Skin of body (tissue), 1 donor: ENCODE measurements at regions not wholly inside any gene's neighbourhood (a gene's known extent, or its start where the extent isn't known, plus 50 kb on each side); places are given as distances from the start of the nearest gene placed in this dataset.

Experiments
- DNase-seq: peaks from one replicate; lab custom pipeline; 2025; lab: John Stamatoyannopoulos, UW

GRCh38 chr1:96481409-96481808 is 240.2 kb upstream of the PTBP2 start:
- DNase-seq: no peak

- DNase-seq: no peak
Observed at GRCh38 chr1:96482616-96483015, 239.0 kb upstream of the PTBP2 start.

DNA sequence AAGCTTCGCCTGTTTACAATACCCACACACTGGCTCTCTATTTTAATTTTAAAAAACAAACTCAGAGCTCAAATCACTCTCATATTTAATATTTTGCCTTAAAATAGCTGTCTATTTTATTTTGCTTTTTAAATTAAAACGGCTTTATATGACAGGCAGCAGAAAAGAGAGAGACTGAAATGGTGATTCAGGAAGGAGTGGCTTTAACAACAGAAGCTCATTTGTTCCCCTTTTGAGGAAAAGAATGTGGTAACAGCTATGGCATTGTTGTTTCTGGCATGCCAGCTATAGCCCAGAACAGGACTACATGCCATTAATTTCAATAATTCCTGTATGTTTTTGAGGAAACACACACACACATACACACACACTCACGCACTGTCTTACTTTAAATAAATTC is 234.2 kb upstream of the PTBP2 start:
- no peak for DNase-seq

DNA sequence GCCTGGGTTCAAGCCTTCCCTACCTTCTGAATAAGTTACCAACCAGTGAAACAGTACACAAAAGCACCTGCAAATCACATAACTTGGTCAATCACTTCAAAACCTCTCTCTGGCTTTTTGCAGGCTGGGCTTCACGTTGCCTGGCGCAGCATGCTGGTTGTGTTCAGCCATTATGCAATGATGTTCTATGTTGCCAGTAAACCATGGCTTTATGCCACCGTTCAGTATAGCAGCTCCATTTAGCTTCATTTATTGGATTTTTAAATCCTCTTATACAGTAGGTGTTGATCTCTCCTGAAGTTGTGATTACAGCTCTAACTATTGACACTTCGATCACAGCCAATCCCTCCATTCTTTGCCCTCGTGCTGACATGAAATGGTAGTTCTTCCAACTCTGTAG is 233.6 kb upstream of the PTBP2 start:
- no peak for DNase-seq

DNA sequence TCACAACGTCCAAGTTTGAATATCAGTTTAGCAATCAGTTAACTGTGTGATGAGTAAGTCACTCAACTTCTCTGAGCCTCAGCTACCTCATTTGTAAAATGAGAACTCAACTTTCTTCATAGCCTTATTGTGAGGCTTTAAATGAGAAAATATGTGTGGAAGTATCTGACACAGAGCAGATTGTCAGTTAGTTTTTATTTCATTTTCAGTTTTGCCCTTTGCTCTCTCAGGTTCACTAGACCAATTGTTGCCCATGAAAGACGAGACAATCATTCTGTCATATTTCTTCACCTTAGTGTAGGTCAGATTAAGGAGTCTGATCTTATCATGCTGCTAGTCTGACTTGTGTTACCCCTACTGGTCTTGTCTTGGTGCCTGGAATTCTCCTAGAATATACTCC is 232.8 kb upstream of the PTBP2 start:
- no peak for DNase-seq

GRCh38 chr1:96492236-96492635 is 229.3 kb upstream of the PTBP2 start:
- no peak for DNase-seq

GRCh38 chr1:96498744-96499340 is 222.7 kb upstream of the PTBP2 start:
- DNase-seq: no peak

- DNase-seq: no peak
Observed at GRCh38 chr1:96508233-96508632, 213.4 kb upstream of the PTBP2 start.

DNA sequence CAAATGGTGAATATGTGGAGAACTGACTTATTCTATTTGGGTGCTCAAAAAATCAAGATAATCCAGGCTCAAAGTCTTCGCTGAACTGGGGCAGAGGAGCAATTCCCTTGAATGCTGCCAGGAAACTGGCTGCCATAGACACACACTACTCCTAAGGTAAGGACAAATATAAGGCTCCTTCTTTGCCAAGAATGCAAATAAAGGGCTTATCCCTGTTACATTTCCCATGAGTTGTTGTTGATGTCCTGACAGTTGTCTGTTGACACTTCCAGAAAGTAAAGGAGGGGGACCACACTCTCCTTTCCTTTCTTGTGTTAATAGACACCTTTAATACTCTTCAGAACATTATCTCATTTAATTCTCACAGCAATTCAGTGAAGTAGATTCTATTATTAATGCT is 212.2 kb upstream of the PTBP2 start:
- no peak for DNase-seq

GRCh38 chr1:96509951-96510350 is 211.6 kb upstream of the PTBP2 start:
- no peak for DNase-seq

- DNase-seq: no peak
Observed at GRCh38 chr1:96510391-96510790, 211.2 kb upstream of the PTBP2 start.

DNA sequence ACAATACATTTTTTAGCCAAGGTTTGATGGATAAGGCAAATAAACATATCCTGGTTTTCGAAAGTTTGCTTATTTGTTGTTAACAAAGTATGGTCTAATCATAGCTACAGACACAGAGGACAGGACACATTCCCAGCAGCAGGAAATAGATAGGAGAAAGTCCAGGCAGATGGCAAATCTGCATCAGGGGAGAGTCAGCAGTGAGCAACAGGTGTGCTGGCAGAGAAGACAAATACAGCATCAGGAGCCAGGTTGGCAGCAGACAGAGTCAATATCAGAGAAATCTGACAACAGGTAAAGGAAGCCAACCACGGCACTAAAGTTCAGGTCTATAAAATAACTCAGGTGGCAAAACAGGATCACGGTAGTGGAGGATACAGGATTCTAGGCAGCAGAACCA is 210.7 kb upstream of the PTBP2 start:
- no peak for DNase-seq

- peak; percentile 48 for DNase-seq
Observed at GRCh38 chr1:96513136-96513535, 208.4 kb upstream of the PTBP2 start.

- no peak for DNase-seq
Observed at GRCh38 chr1:96515430-96515829, 206.2 kb upstream of the PTBP2 start.

- DNase-seq: no peak
Observed at GRCh38 chr1:96515925-96516324, 205.7 kb upstream of the PTBP2 start.

DNA sequence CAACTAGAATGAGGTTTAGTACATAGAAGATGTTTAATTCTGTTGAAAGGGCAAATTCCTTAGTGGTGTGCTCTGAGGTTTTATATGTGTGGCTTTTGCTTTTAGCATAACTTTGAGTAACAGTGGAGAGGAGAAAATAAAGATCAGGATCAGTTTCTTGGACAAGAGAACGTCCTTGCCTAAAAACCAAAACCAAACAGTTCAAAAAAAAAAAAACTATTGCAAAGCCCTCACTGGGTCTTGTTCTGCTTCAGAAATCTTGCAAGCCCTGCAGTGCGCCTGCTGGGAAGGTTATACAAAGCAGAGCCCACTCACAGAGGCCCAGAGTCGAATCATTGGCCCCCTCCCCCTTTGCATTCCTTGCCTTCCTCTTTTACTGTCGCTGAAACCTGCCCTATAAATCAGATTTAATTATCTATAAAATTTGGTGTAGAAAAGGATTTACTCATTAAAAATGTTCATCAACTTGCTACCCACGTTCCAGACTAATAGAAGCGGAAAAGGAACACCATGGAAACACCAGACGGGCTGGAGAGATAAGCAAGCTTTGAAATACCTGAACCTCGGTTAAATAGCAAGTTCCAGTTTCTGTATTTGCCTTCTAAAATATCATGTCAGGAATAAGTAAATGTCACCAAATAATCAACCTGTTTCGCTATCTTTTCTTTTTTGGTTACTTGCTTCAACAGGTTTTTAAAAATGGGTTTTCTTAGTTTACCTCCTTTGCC is 201.6 kb upstream of the PTBP2 start:
- DNase-seq: no peak

DNA sequence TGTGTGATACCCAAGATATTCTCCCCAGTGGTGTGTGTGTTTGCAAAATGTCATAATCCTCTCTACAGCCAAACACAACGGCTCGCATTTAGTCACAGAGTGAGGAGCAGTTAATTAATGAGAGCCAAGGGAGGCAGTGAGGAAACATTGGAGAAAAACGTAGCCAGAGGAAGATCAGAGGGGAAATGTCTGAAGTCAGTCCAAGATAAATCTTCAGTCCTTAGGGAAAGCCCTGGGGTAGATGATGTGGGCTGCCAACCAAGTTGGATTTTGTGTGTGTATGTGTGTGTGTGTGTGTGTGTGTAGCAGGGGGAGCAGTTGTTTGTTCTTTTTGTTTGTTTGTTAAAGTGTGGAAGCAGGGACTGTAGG is 201.0 kb upstream of the PTBP2 start:
- peak; percentile 83 for DNase-seq

DNA sequence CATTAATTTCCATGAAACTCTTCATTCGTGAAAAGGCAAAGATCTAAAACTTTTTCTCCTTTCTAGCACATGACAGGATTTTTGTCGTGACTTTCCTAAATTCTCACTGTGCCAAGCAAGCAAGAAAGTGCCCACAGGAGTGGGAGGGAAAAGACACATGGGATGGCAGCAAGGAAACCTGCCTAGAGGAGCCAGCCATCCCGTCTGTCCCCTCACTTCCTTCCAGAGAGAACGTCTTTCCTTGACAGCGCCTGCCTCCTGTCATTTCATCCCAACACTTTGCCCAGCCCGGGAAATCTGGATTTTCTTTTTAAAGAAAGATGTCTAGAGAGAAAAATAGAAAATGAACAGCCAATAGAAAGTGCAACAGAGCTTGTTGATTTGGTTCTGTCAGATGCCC is 200.6 kb upstream of the PTBP2 start:
- DNase-seq: no peak

DNA sequence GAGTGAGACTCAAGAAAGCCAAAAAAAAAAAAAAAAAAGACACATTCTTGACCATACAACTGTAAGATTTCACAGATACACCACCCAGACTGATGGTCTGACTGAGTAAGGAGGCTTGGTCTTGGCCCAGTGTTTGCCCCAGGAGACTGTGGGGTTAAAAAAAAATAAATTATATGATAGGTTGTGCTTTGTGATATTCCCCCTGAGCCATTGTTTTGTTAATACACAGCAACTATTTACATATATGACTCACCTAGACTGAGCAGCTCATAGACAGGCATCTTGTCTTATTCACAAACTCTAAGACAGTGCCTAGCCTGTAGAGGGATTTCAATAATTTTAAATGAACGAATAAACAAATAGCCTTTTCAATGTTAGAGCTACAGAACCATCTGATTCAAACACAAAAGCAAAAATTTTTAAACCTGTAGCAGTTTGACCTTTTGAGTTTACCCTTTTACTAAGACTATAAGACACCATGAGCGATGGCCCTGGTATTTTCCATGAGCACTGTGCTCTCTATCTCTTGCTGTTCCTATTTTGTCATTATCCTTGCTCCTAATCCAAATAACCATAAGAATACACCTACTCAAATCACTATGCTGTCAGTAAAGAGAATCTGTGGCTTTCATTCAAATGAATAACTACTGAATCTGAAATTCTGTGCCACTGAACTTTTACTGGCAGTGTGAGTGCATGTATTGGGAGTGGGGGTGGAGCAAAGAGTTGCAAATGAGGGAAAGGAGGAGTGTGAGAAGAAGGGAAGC is 199.4 kb upstream of the PTBP2 start:
- no peak for DNase-seq

GRCh38 chr1:96522927-96523326 is 198.7 kb upstream of the PTBP2 start:
- no peak for DNase-seq

DNA sequence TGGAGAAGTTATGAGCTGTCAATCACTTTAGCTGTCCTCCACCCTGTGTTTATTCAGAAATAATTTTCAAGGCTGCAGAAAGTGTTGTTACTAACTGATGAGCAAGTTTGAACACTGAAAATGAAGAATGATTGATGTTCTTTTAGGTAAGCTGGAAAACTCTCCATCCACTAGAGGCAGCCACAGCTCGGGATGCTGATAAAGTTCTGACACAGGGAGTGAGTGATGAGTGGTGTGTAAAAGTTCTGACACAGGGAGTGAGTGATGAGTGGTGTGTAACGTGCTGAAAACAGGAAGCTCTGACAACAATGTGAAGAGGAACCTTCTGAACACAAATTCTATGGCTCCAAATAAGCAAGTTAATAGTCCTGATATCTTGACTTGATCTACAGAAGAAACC is 197.5 kb upstream of the PTBP2 start:
- no peak for DNase-seq

GRCh38 chr1:96525657-96526557 is 195.7 kb upstream of the PTBP2 start:
- peak; percentile 50 for DNase-seq
